Panc1 (cell line): ENCODE measurements at regions not wholly inside any gene's neighbourhood (a gene's known extent, or its start where the extent isn't known, plus 50 kb on each side); places are given as distances from the start of the nearest gene placed in this dataset.

ENCODE experiments used
- ATAC-seq: fragments of 200-7000 bp; cut with Tn5 transposase; 2 replicates; pipeline ENCODE4 v1.9.1; 2020; ENCODE audit warnings: mild to moderate bottlenecking, moderate library complexity
- BruUV-seq: library from RNA; stranded (reverse); fragments of 400-500 nt; replicated peaks from 2 replicates; lab custom pipeline; 2021; lab: Mats Ljungman, UMichigan
- CTCF ChIA-PET: fragments of 300-600 bp; sonication (Branson Sonifier 250); formaldehyde crosslinking; loops from one replicate; lab custom pipeline; 2022; ENCODE audit warnings: antibody characterized with exemption; lab: Charles Lee
- POLR2A ChIA-PET: fragments of 300-600 bp; sonication (Branson Sonifier 250); formaldehyde crosslinking; loops from one replicate; lab custom pipeline; 2022; ENCODE audit warnings: antibody characterized with exemption; lab: Charles Lee
- DNase-seq: peaks from one replicate; pipeline ENCODE4 v3.0.0-alpha.2; 2010; ENCODE audit warnings: low read depth, low spot score
- H3K27ac ChIP-seq: 2 replicates; pipeline ENCODE4 v1.5.1; 2011; ENCODE audit warnings: mild to moderate bottlenecking, low read length, inconsistent platforms
- H3K27me3 ChIP-seq: fragments of 200-500 bp; sonication (Bioruptor generic); 2 replicates; pipeline ENCODE4 v1.6.0; 2014; ENCODE audit warnings: low read length, inconsistent platforms; ENCODE audit not compliant: control insufficient read depth, insufficient read depth
- H3K36me3 ChIP-seq: fragments of 200-500 bp; sonication (Bioruptor generic); 2 replicates; pipeline ENCODE4 v1.5.1; 2014; ENCODE audit warnings: inconsistent platforms, mild to moderate bottlenecking, low read length, moderate library complexity; ENCODE audit not compliant: control insufficient read depth, insufficient read depth
- H3K4me1 ChIP-seq: 2 replicates; pipeline ENCODE4 v1.5.1; 2011; ENCODE audit warnings: inconsistent platforms, mild to moderate bottlenecking, low read length, moderate library complexity; ENCODE audit not compliant: control insufficient read depth, insufficient read depth
- H3K4me3 ChIP-seq, 2 experiments: 2 replicates each; pipeline ENCODE4 v1.5.1; 2011 to 2012; ENCODE audit warnings: low read depth in 2 of 2, low read length in 2 of 2, mild to moderate bottlenecking in 2 of 2, inconsistent platforms in 1 of 2, moderate library complexity in 1 of 2
- H3K9me3 ChIP-seq: fragments of 200-500 bp; sonication (Bioruptor generic); 2 replicates; pipeline ENCODE4 v1.5.1; 2014; ENCODE audit warnings: low read depth, mild to moderate bottlenecking, inconsistent platforms, low read length, moderate library complexity; ENCODE audit not compliant: control insufficient read depth, insufficient read depth
- CTCF ChIP-seq: fragments of 450-650 bp; IDR thresholded peaks from 2 replicates; pipeline ENCODE4 v1.5.1; 2017; ENCODE audit warnings: mild to moderate bottlenecking
- POLR2AphosphoS5 ChIP-seq: IDR thresholded peaks from 2 replicates; pipeline ENCODE4 v1.6.1; 2012; ENCODE audit warnings: mild to moderate bottlenecking, low read depth, low read length, moderate library complexity
- REST ChIP-seq, 2 experiments: IDR thresholded peaks; 2 replicates each; pipeline ENCODE4 v1.6.1; 2011 to 2012; ENCODE audit warnings: low read depth in 2 of 2, control low read depth in 1 of 2, low read length in 1 of 2, mild to moderate bottlenecking in 1 of 2, moderate library complexity in 1 of 2; ENCODE audit not compliant: insufficient read depth in 1 of 2
- SIN3A ChIP-seq: IDR thresholded peaks from 2 replicates; pipeline ENCODE4 v1.6.1; 2012; ENCODE audit warnings: low read depth, mild to moderate bottlenecking, low read length, moderate library complexity, borderline replicate concordance; ENCODE audit not compliant: insufficient read depth
- TCF7L2 ChIP-seq: IDR thresholded peaks from 2 replicates; pipeline ENCODE4 v1.6.1; 2011; ENCODE audit warnings: mild to moderate bottlenecking, low read depth, low read length, inconsistent platforms
- in situ Hi-C: cut with HindIII; loops from 2 replicates; pipeline ENCODE4 v1.10.0; 2016; ENCODE audit warnings: low sequenced_read_pairs, low pct_unique_long_range_greater_than_20kb
- intact Hi-C: fragments of 100-400 bp; cut with micrococcal nuclease; formaldehyde crosslinking; loops from one replicate; pipeline ENCODE4 v1.10.0; 2022; ENCODE audit not compliant: unreplicated experiment

GRCh38 chr9:79060766-79061165, 511.0 kb upstream of the TLE4 start:
- Histone ChIP-seq H3K27me3 (no peaks in the 10 kb centered on the region), H3K36me3 (no peaks in the 10 kb centered on the region), H3K9me3 (no peaks in the 10 kb centered on the region), H3K4me3 (no peak overlapping the region), H3K4me1 (no peaks in the 10 kb centered on the region), H3K27ac (no peak overlapping the region)
- in situ Hi-C loops (no loop called here), intact Hi-C loops (no loop called here)
- DNase-seq (no peak), ATAC-seq (no peak)
- CTCF ChIA-PET, result no interaction called here
- no TSS peak for BruUV-seq
- no peak for TF ChIP-seq TCF7L2
- no peak for TF ChIP-seq POLR2AphosphoS5
- TF ChIP-seq REST (IDR thresholded peaks at IDR 0.05; ENCODE audit: insufficient read depth in 1 of 2, low read depth in 2 of 2, low read length in 1 of 2), result no peak
- POLR2A ChIA-PET, result no interaction called here

- Histone ChIP-seq H3K36me3 (no peaks in the 10 kb centered on the region), H3K27me3 (no peaks in the 10 kb centered on the region), H3K9me3 (no peaks in the 10 kb centered on the region), H3K4me1 (no peaks in the 10 kb centered on the region), H3K4me3 (no peak overlapping the region), H3K27ac (no peak overlapping the region)
- ATAC-seq (no peak), DNase-seq (no peak)
- CTCF ChIA-PET, result no interaction called here
- POLR2A ChIA-PET, result no interaction called here
- intact Hi-C loops, result no loop called here
- TF ChIP-seq CTCF (no peak), TCF7L2 (no peak), SIN3A (no peak), POLR2AphosphoS5 (no peak), REST (IDR thresholded peaks at IDR 0.05; ENCODE audit: insufficient read depth in 1 of 2, low read depth in 2 of 2, low read length in 1 of 2) (no peak)
- in situ Hi-C loops, result no loop called here
- no TSS peak for BruUV-seq
These were observed 509.8 kb upstream of the TLE4 start for GRCh38 chr9:79061752-79062616.
